DMS79 treated with DMSO at 0.1 percent for 48 hours (cell line): ENCODE measurements at regions not wholly inside any gene's neighbourhood (a gene's known extent, or its start where the extent isn't known, plus 50 kb on each side); places are given as distances from the start of the nearest gene placed in this dataset.

Experiments used
- DNase-seq: peaks from one replicate; lab custom pipeline; 2025; lab: John Stamatoyannopoulos, UW

GRCh38 chr5:115072266-115073064 is 97.2 kb downstream of the TRIM36 start:
- DNase-seq = no peak

DNA sequence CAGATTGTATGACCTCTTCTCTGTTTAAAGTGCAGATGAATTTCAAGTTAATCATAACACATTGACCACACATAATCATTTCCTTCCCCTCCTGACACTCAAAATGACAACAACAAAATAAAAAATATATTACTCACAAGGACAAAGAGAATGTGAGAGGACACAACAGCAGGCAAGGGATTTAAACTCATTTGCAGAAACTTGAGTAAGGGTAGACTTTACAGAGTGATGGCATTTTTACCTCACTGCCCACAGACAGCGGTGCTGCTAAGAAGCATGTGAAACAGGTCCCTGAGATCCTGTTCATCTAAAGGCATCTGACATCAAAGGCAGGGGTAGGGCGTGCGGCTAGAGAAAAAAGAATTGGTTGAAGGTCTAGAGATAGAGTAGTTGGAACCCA is 99.0 kb downstream of the TRIM36 start:
- no peak for DNase-seq

GRCh38 chr5:115069087-115069968 is 100.4 kb downstream of the TRIM36 start:
- peak; percentile 5 for DNase-seq

DNA sequence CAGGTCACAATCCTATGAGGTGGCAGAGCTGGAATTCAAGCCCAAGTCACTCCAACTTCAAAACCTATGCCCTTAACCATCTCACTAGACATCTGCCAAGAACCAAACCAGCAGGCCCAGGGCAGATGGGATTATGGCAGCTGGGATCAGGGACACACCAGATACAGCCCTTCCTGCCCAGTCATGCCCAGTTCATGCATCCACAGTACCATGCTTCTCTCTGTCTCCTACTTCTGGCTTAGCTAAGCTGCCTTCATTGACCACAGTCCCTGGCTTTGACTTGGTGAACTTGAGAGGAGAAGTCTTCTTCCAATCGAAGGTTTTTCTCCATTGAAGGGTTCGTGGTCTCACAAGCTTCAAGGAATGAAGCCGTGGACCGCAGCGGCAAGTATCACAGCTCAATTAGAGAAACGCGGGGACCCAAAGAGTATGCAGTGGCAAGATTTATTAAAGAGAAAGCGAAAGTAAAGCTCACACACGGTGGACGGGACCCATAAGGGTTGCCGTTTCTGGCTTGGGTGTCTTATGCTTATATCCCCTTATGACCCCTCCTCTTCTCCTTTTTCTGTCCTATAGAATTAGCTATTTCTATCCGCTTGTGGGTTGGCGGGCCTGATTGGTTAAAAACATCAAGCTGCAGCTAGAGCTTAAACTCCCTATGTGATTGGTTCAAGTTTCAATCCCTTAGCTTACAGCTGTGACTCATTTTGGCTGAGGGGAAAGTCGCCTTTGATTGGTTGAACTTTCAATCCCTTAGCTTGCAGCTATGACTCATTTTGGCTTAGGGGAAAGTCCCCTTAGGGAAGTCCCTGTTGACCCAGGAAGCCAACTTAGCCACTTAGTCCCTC is 101.2 kb downstream of the TRIM36 start:
- DNase-seq = peak; percentile 17

DNA sequence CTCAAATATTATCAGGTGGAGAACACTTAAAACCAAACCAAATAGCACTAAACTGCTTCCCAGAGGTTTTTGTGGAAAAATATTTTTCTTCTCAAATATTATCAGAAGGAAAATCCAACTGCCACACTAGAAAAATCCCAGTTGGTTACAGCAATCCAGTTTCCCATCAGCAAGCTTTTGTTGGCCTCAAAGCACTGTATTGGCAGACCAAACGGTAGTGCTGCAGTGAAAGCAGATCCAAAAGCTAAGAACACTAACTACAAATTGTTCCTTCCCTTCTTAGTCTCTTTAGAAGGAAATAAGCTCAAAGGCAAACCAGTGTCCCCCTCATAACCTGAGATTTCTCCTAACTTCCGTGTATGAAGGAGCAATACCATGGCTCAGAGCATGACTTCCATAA is 105.3 kb downstream of the TRIM36 start:
- no peak for DNase-seq

DNA sequence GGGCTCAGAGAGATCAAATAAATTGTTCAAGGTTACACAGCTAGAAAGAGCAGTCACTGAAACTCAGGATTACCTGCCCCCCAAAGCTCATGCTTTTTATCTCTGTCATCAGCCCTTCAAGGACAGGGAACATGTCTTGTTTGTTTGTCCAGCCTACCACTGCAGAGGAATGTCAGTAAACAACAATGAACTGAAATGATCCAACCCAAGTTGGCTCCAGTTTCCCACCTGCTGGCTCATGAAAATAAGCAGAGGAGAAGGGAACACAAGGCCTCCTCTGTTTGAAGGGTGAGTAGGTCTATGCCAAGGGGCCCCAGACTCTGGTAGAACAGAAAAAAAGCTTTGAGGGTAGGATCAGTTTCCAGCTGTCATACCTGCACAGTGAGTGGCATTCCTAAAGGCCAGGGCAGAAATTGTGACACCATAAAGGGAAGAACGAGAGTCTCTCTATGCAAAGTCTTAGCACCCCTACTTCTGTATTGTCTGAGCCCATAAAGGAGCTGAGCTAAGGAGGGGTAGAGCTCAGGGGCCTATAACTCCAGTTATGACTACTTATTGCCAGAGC is 115.2 kb downstream of the TRIM36 start:
- no peak for DNase-seq

- DNase-seq = no peak
Observed at GRCh38 chr5:115052948-115053347, 116.8 kb downstream of the TRIM36 start.

DNA sequence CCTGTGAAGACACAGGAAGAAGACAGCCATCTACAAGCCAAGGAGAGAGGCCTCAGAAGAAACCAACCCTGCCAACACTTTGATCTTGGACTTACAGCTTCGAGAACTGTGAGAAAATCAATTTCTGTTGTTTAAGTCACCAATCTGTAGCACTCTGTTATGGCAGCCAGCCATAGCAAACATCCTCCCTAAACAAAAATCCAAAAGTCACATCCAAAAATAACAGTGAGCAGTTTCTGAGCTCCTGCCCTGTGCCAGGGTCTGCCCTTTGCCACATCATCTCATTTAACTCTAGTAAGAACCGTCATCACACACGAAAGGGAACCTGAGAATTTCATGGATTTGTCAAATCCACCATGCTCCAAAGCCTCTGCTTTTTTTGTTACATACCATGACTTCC is 118.8 kb downstream of the TRIM36 start:
- DNase-seq = no peak

DNA sequence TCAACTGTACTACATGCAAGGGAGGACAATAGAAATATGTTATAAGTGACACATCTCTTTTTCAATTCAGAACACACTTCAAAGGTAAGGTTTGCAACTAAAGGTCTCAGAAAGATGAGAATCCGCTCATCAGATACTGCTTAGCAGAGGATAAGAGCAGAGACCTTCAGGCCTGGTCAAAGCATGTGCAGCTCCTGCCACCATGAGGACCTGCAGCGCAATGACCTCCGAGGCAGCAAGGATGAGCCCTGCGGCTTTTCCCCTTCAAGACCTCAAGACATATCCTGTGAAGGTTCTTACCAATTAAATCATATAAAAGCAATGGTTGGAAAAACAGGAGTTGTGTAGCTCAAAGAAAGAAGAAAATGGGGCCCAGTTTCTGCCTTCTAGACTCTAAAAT is 135.8 kb downstream of the TRIM36 start:
- no peak for DNase-seq

DNA sequence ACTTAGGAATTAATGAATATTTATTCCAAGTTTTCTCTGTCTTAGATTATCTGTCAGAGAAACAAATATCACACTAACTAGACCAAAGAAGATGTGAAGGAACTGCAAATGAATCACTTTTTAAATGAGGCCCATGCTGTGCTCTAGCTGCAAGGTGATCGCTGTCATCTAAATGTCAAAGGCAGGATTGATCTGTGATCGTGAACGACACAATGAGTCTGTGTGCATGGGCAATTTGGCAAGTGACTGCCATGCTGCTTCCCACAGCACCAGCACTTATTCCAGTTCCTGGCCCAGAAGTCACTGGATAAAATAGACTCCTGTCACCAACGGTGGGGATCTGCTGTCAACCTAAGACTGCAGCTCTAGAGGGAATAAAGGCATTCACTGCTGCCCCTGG is 141.2 kb downstream of the TRIM36 start:
- no peak for DNase-seq

DNA sequence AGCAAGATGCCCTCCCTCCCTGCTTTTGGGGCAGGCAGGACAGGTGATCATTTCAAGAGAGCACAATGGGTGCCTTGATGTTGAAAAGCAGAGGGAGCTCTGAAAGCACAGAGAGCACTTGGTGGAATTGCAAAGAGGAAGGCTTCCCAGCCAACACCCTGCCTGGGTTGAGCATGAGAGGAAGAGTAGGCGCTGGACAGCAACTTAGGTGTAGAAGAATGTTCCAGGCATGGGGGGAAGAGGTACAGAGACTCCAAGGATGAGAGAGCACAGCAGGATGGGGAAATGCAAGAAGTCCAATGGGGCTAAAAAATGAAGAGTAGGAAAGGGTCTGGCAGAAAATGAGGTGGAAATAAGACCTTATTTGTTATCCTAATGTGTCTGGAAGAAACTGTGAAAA is 144.8 kb downstream of the TRIM36 start:
- DNase-seq = no peak

DNA sequence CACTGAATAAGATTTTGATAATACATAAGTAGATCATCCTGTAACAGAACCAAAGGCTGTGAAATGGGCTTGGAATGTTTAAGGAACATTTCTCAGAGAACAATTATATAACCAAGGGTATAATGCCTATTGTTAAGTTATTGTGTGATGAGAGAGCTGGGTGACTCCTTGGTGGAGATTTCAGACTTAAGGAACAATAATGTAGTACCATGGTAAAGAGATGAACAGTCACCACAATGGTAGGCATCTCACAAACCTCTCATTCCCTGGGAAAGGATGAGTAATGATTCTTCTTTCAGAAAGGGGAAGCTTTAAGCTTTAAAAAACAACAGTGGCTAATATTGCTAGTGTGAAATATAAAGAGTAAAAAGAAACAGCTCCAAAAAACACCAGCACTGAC is 147.4 kb downstream of the TRIM36 start:
- DNase-seq = no peak

- DNase-seq = no peak
Observed at GRCh38 chr5:115016646-115017045, 153.1 kb downstream of the TRIM36 start.

GRCh38 chr5:114999176-114999575 is 170.5 kb downstream of the TRIM36 start:
- no peak for DNase-seq

DNA sequence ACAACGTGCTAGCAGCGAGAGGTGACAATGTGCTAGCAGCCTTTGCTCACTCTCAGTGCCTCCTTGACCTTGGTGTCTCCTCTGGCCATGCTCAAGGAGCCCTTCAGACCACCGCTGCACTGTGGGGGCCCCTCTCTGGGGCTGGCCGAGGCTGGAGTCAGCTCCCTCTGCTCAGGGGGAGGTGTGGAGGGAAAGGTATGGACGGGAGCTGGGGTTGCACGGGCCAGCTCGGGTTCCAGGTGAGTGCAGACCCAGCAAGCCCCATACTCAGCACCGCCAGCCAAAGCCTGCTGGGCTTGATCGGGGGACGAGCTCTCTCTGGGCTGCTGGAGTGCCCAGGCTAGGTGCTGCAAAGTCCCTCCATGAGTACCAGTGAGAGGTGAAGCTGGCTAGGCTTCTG is 180.2 kb downstream of the TRIM36 start:
- no peak for DNase-seq

GRCh38 chr5:114988096-114988495 is 181.6 kb downstream of the TRIM36 start:
- no peak for DNase-seq

GRCh38 chr5:114984796-114985195 is 184.9 kb downstream of the TRIM36 start:
- no peak for DNase-seq

GRCh38 chr5:114981111-114981510 is 188.6 kb downstream of the TRIM36 start:
- no peak for DNase-seq

GRCh38 chr5:114977979-114978573 is 191.6 kb downstream of the TRIM36 start:
- DNase-seq = no peak

DNA sequence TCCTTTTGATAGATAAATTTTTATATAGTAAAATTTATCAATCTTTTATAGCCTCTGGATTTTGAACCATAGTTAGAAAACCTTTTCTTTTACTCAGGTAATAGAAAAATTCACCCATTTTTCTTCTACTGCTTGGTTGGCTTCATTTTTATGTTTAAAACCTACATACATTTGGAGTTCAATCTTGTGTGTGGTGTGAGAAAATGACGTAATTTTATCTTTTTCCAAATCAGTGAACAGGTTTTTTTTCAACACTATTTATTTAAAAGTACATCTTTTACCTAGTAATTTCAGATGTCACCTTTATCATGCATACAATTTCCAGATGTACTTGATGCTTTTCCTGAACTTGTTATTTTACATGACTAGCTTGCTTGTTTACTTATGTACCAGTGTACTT is 200.2 kb downstream of the TRIM36 start:
- no peak for DNase-seq

GRCh38 chr5:114957384-114957783 is 212.3 kb downstream of the TRIM36 start:
- no peak for DNase-seq

GRCh38 chr5:114953565-114953964 is 216.1 kb downstream of the TRIM36 start:
- DNase-seq = no peak
